NCI-H460 (cell line): ENCODE measurements at regions not wholly inside any gene's neighbourhood (a gene's known extent, or its start where the extent isn't known, plus 50 kb on each side); places are given as distances from the start of the nearest gene placed in this dataset.
"Not testable (repeated sequence)": the region's sequence is repeated elsewhere in the genome, so short reads cannot be mapped to it uniquely, and the experiment has no call there.

ENCODE experiments used
- DNase-seq: peaks from one replicate; pipeline ENCODE4 v3.0.0-alpha.2; 2016; ENCODE audit warnings: low read depth; ENCODE audit errors: extremely low read depth

DNA sequence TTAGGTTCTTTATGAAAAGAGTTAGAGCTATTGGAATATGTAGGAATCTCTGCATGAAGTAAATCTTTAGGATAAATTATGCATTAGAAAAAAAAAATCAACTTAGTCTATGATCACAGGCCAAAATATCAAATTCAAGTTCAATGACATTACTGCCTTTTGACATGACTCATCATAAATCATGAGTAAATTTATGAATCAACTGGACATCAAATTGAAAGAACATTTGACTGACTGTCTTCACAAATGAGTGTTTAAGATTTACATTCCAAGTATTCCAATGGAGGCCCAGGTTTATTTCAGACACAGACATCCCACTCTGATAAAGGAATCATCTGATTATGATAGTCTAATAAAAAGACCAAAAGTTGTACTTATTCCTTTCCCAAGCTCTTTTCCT, 192.8 kb upstream of the TTC14 start:
- no peak for DNase-seq

DNA sequence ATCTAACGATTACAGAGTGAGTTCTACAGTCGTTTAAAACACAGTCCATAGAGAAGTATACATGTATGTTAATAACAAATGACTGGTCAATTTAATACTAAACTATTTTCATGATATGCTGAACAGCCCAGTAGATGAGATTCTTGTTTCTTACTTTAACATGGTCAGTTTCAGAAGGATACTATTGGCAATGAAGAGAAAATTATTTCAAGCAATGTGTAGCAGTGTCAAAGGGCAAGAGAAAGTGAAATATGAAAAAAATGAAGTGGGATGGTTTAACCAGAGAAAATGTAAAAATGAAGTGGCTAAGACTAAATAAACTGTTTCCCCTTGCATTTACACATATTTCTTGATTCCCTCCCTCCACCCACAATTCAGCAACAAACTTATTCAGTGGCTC, 192.1 kb upstream of the TTC14 start:
- no peak for DNase-seq

DNA sequence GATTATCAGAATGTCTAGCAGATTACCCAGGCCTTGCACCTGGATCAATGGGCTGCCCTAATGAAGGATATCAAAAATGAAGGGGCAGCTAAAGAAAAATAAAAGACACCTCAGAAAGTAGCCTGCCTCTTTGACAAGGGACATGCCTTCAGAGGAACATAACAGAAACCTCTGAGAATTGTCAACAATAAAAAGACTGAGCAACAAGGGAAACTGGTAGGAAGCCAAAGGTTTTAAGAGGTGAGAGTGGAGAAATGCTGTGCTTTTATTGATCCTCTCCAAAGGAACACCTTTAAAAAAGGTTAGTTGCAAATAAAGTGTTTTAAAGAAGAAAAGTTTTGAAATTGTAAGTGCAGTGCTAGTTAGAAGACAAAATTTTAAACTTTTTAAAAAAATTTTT, 187.8 kb upstream of the TTC14 start:
- no peak for DNase-seq

DNA sequence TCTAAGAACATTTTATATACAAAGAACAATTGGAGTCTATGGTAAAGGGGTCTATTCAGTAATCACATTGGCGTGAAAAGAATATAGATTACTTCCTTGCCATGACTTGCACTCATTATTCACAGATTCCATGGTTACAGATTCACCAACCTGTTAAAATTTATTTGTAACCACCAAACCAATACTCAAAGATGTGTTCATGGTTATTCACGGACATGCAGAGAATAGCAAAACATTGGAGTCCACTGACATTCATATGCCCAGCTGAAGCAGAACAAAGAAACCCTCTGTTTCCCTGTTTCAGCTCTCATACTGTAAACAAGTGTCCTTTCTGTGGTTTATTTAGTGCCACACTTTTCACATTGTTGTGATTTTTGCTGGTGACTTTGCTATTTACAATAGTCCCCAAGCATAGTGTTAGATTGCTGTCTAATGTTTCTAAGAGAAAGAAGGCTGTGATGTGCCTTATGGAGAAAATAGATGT, 185.8 kb upstream of the TTC14 start:
- DNase-seq = peak; percentile 11

DNA sequence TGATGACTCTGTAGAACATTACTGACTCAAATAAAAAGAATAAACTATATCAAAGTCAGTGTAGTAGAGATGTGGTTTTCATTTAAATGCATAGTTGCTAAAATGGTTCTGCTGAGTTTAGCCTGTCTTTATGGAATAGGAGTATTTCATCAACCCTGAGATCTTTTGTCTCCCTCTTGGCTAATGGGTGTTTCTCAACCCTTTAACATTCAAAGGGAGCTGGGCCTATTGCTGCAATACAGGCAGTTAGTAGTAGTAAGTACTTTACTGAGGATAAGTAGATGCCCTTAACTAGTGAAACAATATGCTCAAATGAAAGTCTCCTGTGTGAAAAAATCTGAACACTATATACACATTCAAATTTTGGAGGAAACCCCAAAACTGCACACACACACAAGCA, 184.7 kb upstream of the TTC14 start:
- DNase-seq = no peak

DNA sequence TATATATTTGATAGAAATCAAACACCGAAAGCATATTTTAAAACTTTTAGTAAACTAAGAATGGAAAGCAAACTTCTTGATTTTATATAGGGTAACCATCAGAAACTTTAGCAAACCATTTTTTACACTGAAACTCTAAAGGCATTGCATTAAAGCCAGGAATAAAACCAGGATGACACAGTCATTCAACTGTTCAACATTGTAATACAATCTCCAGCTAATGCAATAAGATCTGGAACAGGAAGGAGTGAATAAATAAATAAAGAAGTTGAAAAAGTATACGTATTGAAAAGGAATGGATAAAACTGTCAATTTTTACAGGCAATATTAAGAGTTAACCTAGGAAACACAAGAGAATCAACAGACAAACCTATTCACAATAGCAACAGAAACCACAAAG, 181.9 kb upstream of the TTC14 start:
- DNase-seq = no peak

DNA sequence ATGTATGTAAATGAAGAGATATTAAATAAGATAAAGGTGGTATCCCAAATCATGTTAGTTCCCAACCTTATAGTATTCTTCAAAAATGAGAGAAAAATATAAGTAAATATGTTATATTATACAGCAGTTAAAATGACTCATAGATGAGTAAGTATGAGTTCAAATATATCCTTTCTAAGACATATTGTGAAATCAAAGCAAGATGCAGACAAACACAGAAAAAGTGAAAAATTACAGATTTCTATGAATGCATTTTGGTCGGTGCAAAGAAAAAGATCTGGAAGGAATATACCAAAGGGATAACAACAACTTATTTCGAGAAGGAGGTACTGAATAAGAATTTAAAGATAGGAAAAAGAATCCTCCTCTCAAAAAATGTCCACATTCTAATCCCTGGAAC, 181.2 kb upstream of the TTC14 start:
- no peak for DNase-seq

DNA sequence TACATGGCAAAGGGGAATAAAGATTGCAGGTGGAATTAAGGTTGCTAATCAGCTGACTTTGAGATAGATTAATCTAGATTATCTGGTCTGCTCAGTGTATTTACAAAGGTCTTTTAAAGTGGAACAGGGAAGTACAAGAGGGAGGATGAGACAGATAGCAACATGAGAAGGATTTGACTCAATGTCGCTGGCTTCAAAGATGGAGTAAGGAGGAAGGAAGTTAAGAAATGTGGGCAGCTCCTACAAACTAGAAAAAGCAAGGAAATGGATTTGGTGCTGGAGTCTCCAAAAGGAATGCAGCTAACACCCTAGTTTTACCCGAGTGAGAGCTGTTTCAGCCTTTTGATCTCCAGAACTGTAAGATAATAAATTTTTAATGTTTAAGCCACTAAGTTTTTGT, 180.7 kb upstream of the TTC14 start:
- DNase-seq = no peak

DNA sequence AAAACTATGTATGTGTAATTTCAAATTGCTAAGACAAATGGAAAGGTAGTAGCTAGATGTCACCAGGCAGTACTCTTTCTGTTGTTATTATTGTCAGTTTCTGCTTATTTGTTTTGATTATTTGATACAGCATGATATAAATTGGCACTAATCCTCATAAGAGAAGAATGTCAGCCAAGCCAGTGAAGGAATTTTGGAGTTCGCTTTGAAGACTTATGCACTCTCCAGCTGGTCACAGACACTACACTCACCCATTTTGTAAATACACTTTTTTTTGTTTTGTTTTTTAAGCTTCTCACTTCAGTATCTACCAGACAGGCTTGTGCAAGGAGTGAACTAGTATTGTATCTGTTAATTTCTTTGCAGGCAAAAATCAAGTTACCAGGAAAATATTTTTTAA, 180.2 kb upstream of the TTC14 start:
- no peak for DNase-seq

DNA sequence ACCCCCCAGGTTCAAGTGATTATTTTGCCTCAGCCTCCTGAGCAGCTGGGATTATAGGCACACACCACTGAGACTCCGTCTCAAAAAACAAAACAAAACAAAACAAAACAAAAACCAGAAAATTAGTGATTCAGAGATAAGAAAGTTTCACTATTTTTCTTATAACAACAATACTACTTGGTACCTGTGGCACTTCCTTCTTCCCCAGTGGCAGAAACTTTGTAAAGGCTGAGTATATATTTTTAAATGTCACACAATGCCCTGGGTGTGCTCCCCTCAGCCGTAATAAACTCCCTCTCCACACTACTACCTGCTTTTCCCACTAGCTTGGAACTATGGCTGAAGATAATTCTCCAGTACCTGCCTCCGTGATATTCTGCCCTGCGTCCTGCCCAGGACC, 177.7 kb upstream of the TTC14 start:
- DNase-seq = not testable (repeated sequence)

DNA sequence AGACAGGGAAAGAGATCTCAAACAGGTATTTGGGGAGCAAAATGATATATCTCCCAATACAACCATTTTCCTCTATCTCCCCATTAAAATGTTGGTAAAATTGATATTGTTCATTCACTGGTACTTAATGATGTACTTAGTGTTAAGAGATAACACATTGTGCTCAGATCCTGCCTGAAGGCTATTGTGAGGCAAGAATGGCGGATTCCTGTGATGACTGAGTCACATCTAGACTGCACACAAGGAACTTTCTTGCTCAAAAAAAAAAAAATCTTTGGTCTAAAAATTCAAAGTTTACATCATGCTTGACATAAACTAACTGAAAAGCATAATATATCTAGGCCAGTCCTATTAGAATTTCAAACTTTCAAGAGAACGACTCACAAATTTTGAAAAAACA, 171.1 kb upstream of the TTC14 start:
- no peak for DNase-seq

DNA sequence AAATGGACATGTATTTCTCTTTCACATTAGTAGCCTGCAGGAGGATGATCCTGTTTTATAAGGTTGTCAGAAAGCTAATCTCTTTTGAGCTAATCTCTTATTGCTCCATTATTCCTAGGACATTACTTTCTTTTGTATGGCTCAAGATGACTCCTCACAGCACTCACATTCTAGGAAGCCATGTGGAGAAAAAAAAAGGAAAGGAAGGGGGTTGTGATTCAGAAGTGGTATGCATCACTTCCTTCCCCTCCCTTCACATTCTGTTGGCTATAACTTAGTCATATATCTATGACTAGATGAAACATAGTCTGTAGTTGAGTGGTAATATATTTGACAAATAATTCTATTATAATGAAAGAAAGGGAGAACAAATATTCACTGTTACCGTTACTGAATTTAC, 168.8 kb upstream of the TTC14 start:
- DNase-seq = no peak

DNA sequence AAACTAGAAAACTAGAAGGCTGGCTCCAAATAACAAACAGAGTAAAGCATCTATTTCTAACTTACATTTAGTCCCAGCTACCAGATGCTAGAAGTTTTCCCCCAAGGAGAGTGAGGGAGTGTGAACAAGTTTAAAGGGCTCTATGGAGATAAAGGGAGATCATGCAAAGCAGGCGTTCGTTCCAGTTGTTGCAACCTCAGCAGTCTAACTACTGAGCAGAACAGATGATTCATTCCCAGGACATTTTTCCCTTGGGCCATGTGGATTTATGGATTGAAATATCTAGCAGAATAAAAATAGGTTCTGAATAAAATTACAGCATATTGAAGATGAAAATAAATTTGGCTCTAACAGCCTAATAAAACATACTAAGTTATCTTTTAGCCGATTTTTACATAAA, 154.8 kb upstream of the TTC14 start:
- no peak for DNase-seq

DNA sequence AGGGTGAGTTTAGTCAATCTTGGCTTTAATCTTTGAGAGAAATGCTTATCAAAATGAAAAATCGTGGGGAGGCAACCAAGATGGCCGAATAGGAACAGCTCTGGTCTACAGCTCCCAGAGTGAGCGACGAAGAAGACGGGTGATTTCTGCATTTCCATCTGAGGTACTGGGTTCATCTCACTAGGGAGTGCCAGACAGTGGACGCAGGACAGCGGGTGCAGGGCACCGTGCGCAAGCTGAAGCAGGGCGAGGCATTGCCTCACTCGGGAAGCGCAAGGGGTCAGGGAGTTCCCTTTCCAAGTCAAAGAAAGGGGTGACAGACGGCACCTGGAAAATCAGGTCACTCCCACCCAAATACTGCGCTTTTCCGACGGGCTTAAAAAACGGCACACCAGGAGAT, 153.6 kb upstream of the TTC14 start:
- DNase-seq = not testable (repeated sequence)

DNA sequence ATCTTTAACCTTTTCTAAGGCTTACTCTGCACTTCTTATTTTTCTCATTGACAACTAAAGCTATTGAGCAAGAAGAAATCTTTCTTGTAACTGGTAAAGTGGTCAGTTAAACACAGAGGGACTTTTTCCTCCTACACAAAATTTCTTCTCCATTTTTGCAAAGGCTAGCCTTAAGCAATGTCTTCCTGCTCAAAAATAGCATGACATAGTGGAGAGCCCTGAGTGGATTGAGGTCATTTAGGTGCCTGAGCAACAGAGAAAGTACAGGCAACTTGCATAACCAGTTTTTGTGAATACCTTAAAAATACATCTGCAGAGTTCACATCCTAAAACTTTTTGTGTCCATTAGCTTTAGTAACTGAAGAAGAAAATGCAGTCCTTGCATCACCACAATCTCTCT, 144.7 kb upstream of the TTC14 start:
- DNase-seq = no peak

DNA sequence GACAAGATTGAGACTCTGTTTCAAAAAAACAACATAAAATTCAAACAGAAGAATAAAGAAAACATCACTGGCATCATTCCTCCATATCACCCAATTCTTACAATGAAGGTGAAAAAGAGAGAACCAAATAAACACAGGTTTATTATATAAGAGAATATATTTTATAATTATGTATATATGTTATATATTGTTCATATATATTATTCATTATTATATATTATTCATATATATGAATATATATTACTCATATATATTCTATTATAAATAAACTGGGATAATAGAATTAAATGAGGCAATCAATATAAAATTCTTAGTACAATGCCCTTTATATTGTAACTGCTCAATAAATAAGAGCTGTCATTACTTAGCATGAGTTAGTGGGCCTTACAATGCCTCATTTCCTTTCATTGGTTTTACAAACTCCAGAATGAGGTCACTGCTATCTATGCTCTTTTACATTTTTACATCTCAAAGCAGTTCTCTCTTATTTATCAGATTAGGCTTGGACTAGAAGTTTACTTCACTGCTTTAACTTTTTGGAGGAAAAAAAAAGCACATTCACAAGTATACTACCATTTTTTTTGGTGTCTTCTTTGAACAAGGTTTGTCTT, 135.5 kb upstream of the TTC14 start:
- DNase-seq = no peak

DNA sequence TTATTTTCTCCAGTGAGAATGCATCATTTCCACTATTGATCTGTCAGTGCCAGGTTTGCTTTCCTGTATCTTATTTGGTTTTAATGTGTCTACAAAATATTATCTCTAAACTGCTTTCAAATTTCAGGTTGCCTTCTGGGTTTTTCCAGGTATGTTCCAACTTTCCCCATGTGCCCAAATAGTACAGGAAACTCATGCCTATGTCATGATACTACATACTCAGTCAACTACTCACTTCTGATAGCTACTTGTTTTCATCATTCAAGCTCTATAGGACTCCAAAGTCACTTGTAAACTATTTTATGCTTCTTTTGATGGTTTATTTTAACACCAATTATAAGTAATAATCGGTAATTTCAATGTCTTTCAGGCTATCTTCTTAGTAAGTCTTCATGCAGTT, 134.8 kb upstream of the TTC14 start:
- DNase-seq = no peak

DNA sequence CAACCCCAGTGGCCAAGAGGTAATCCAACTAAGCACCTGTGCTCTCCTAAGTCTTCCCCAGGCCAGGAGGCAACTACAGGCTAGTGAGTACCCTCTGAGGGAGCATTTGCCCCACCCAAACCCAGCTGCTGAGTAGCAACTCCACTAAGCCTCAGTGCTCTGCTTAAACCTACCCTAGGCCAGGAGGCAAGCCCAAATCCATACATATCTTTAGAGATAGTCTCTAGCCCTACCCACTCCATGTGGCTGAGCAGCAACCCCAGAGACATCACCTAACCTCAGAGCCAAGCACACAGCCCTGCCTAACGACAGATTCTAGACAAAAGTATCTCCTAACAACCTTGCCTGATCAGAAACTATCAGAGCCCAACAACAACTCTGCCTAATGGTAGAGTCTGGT, 132.8 kb upstream of the TTC14 start:
- DNase-seq = no peak

DNA sequence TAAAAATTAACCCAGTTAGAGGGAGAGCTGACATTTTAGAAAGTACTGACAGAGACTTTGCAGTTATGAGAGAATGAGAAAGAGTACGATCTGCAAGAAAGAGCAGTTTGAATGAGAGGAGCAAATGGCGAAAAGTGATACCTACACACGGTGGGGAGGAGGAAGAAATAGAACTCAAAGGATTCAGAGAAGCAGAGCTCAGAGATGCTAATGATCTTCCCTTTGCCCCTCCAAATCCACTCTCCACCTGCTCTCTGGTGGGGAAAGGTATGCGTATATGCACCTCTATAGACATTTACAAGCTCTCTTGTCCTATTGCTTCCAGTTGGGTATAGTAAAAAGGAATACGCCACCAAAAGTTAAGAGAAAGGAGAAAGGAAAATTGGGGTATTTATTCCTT, 123.3 kb upstream of the TTC14 start:
- no peak for DNase-seq

DNA sequence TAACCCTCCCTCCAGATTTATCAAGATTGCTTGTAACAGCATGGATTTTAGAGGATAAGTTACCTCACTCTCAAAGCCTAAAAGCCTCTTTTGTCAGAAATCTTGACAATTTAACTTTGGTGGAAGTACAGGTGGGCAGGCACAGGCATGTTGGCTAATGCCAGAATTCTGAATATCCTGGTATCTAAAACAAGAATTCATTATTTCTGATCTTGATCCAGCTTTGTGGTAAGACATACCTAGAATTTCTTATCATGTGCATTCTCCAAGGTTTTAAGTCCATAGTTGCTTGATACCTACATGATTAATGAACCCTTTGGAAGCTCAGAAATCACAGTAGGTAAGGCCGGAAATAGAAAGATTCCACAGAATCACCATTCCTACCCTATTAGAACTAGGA, 109.9 kb upstream of the TTC14 start:
- no peak for DNase-seq

DNA sequence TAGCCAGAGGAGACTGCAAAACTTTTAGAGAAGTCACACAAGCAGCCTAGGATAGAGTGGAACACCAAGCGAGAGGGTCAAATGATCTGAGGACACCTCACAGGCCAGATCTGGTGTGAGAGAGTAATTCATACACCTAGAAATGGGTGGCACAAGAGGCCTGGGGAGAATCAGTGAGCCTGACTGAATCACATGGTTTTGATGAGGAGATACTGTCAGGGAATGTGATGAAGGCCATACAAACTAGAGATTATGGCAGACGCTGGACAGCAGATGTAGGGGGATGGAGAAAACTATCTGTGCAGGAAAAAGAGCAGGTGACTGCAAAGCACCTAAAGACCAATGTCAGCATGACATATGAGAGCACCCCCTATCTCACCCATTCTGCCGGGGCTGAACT, 105.0 kb upstream of the TTC14 start:
- DNase-seq = no peak

DNA sequence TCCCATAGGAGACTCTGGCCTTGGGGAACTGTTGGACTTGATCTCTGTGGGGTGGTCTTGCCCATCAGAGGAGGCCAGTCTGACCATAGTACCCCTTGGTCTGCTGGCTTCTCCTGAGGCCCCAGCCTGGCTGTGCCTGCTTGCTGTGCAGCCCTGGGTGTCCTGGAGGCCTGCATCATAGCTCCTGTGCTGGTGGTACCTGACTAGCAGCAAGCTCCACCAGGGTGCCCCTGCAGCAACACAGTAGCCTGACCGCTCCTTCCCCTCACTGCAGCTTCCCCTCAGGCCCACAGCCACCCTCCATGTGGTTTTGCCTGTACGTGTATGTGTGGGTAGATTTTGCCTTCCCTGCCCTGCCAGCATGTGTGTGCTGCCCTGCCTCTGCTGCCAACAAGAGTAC, 85.6 kb upstream of the TTC14 start:
- no peak for DNase-seq

DNA sequence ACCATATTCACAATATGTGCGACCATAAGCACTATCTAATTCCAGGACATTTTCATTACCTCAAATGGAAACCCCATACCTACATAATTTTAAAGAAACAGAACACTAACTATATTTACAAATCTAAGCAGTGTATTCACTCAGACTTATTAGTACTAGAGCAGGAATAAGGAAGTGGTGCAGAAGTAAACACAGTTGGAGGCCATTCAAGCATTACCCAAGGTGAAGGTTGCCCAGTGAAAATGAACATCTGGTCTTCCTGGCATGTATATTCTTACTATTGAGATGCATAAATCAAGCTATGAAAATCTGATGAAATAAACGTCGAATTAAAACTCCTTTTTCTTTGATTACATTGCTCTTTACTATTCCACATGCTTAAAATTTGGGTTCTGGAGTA, 78.9 kb upstream of the TTC14 start:
- DNase-seq = no peak
